OCI-LY7 (cell line): ENCODE measurements at regions not wholly inside any gene's neighbourhood (a gene's known extent, or its start where the extent isn't known, plus 50 kb on each side); places are given as distances from the start of the nearest gene placed in this dataset.

ENCODE experiments used
- BruUV-seq: library from RNA; stranded (reverse); fragments of 400-500 nt; replicated peaks from 2 replicates; lab custom pipeline; 2021; lab: Mats Ljungman, UMichigan
- CTCF ChIA-PET: fragments of 300-600 bp; sonication (Branson Sonifier 250); formaldehyde crosslinking; loops from one replicate; lab custom pipeline; 2022; ENCODE audit warnings: antibody characterized with exemption; ENCODE audit not compliant: unreplicated experiment; lab: Charles Lee
- POLR2A ChIA-PET: fragments of 300-600 bp; sonication (Branson Sonifier 250); formaldehyde crosslinking; loops from one replicate; lab custom pipeline; 2022; ENCODE audit warnings: antibody characterized with exemption; lab: Charles Lee
- DNase-seq: peaks from one replicate; pipeline ENCODE4 v3.0.0-alpha.2; 2015; ENCODE audit warnings: low spot score
- H2AFZ ChIP-seq: fragments of 200-600 bp; sonication (generic), shearing (Covaris generic); 2 replicates; pipeline ENCODE4 v1.6.1; 2014; ENCODE audit warnings: mild to moderate bottlenecking, antibody characterized with exemption, low read length, moderate library complexity
- H3K27ac ChIP-seq: fragments of 200-600 bp; sonication (generic); 2 replicates; pipeline ENCODE4 v1.5.1; 2014; ENCODE audit warnings: mixed run types, low read depth, mild to moderate bottlenecking, moderate library complexity, low read length, inconsistent platforms; ENCODE audit not compliant: poor library complexity, severe bottlenecking
- H3K36me3 ChIP-seq: fragments of 200-600 bp; sonication (generic); 2 replicates; pipeline ENCODE4 v1.6.1; 2014; ENCODE audit warnings: mild to moderate bottlenecking, antibody characterized with exemption, low read length, moderate library complexity, mixed read lengths; ENCODE audit not compliant: insufficient read depth
- H3K4me1 ChIP-seq: fragments of 200-600 bp; sonication (generic); 2 replicates; pipeline ENCODE4 v1.5.1; 2014; ENCODE audit warnings: mild to moderate bottlenecking, low read length; ENCODE audit not compliant: insufficient read depth, poor library complexity, severe bottlenecking
- H3K4me2 ChIP-seq: fragments of 200-600 bp; sonication (generic); 2 replicates; pipeline ENCODE4 v1.6.1; 2014; ENCODE audit warnings: mild to moderate bottlenecking, low read length
- H3K4me3 ChIP-seq: fragments of 200-600 bp; sonication (generic); 2 replicates; pipeline ENCODE4 v1.5.1; 2014; ENCODE audit warnings: mild to moderate bottlenecking, low read depth, low read length; ENCODE audit not compliant: poor library complexity, severe bottlenecking
- H3K79me2 ChIP-seq: fragments of 200-600 bp; sonication (generic); 2 replicates; pipeline ENCODE4 v1.6.1; 2016; ENCODE audit warnings: low read depth, mild to moderate bottlenecking, low read length, moderate library complexity, mixed read lengths; ENCODE audit not compliant: insufficient read depth
- H3K9me2 ChIP-seq: fragments of 200-600 bp; sonication (generic); 2 replicates; pipeline ENCODE4 v1.6.1; 2016; ENCODE audit warnings: mild to moderate bottlenecking, low read length, mixed read lengths; ENCODE audit not compliant: insufficient read depth
- H3K9me3 ChIP-seq: fragments of 200-600 bp; sonication (generic); 2 replicates; pipeline ENCODE4 v1.6.1; 2014; ENCODE audit warnings: mild to moderate bottlenecking, mixed run types, low read length, mixed read lengths
- H4K20me1 ChIP-seq: fragments of 200-600 bp; sonication (generic); 2 replicates; pipeline ENCODE4 v1.6.1; 2014; ENCODE audit warnings: mild to moderate bottlenecking, antibody characterized with exemption, low read length, moderate library complexity, mixed read lengths; ENCODE audit not compliant: insufficient read depth
- CTCF ChIP-seq: fragments of 200-600 bp; sonication (generic); conservative IDR thresholded peaks from 2 replicates; pipeline ENCODE4 v1.5.1; 2014; ENCODE audit warnings: mild to moderate bottlenecking, antibody characterized with exemption, low read length, moderate library complexity, mixed read lengths
- EZH2phosphoT487 ChIP-seq: fragments of 200-600 bp; sonication (generic); IDR thresholded peaks from 2 replicates; pipeline ENCODE4 v1.6.1; 2018; ENCODE audit warnings: low read depth, borderline replicate concordance, mild to moderate bottlenecking, mixed run types, antibody characterized with exemption, low read length, moderate library complexity, mixed read lengths
- intact Hi-C: fragments of 100-400 bp; cut with micrococcal nuclease; formaldehyde crosslinking; loops from one replicate; pipeline ENCODE4 v1.10.0; 2022; ENCODE audit not compliant: unreplicated experiment

DNA sequence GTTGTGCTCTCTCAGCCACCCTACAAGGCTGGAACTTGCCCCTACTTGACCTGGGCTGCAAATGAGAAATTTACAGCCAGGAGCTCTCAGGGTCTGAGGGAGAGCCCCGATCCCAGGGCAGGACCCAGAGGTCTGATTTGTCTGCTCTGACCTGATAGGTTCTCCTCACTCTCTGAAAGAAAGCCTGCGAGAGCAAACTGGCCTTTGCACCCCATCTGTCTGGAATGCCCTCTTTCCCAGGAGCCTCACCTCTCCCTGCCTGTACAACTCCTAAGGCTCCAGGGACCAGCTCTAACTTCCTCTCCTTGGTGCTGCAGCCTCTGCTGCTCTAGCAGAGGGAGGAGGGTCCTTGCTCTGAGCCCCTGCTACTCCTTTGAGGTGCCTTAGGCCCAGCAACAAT lies 137.8 kb downstream of the UQCRFS1 start:
- Histone ChIP-seq H3K9me3 (no peaks in the 10 kb centered on the region), H2AFZ (no peak overlapping the region), H3K4me3 (no peak overlapping the region), H3K9me2 (no peaks in the 10 kb centered on the region), H4K20me1 (no peaks in the 10 kb centered on the region), H3K4me2 (no peak overlapping the region), H3K4me1 (no peaks in the 10 kb centered on the region), H3K27ac (no peak overlapping the region), H3K36me3 (no peaks in the 10 kb centered on the region), H3K79me2 (no peaks in the 10 kb centered on the region)
- DNase-seq = no peak
- no peak for TF ChIP-seq EZH2phosphoT487
- TF ChIP-seq CTCF = no peak
- POLR2A ChIA-PET = no interaction called here
- intact Hi-C loops = no loop called here
- CTCF ChIA-PET = no interaction called here
- no TSS peak for BruUV-seq

GRCh38 chr19:29074579-29074978 lies 138.4 kb downstream of the UQCRFS1 start:
- H3K9me2 ChIP-seq = no peaks in the 10 kb centered on the region
- intact Hi-C loops = no loop called here
- no peaks in the 10 kb centered on the region for H3K4me1 ChIP-seq
- CTCF ChIA-PET = no interaction called here
- no TSS peak for BruUV-seq
- H3K79me2 ChIP-seq = no peaks in the 10 kb centered on the region
- POLR2A ChIA-PET = no interaction called here
- H3K27ac ChIP-seq = no peak overlapping the region
- DNase-seq = no peak
- H3K36me3 ChIP-seq = no peaks in the 10 kb centered on the region
- H3K4me2 ChIP-seq = no peak overlapping the region
- no peak overlapping the region for H2AFZ ChIP-seq
- TF ChIP-seq EZH2phosphoT487 = no peak
- no peak for TF ChIP-seq CTCF
- no peaks in the 10 kb centered on the region for H4K20me1 ChIP-seq
- no peaks in the 10 kb centered on the region for H3K9me3 ChIP-seq
- H3K4me3 ChIP-seq = no peak overlapping the region

DNA sequence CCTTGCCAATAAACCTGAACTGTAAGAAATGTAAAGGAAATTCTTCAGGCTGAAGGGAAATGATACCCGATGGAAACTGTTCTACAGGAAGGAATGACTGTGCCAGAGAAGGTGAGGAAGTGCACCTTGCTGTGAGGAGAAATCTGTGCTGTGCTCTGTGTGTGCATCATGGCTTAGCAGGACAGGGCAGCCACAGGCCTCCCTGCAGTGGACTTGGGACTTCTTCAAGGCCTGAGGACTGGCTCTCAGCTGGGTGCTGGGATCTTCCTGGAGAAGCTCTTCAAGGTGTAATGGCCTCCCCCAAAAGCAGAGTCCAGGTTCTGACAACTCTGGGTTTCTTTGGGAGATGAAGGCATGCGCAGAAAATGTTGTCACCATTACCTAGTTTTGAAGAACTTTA lies 145.1 kb downstream of the UQCRFS1 start:
- TF ChIP-seq EZH2phosphoT487 (no peak), CTCF (no peak)
- no peaks in the 10 kb centered on the region for H3K4me1 ChIP-seq
- no peak overlapping the region for H3K4me2 ChIP-seq
- H3K79me2 ChIP-seq = no peaks in the 10 kb centered on the region
- H3K9me3 ChIP-seq = no peaks in the 10 kb centered on the region
- H4K20me1 ChIP-seq = no peaks in the 10 kb centered on the region
- no peaks in the 10 kb centered on the region for H3K36me3 ChIP-seq
- no peak overlapping the region for H2AFZ ChIP-seq
- POLR2A ChIA-PET = interaction anchor here (0.6 kb wide), 1 partner anchor 9 kb away, joined by 3 read pairs; no protein-coding TSS in a partner anchor
- intact Hi-C loops = no loop called here
- no peaks in the 10 kb centered on the region for H3K9me2 ChIP-seq
- no peak overlapping the region for H3K27ac ChIP-seq
- BruUV-seq = no TSS peak
- CTCF ChIA-PET = no interaction called here
- no peak overlapping the region for H3K4me3 ChIP-seq
- no peak for DNase-seq
